ENCODE measurements at regions not wholly inside any gene's neighbourhood (a gene's known extent, or its start where the extent isn't known, plus 50 kb on each side); places are given as distances from the start of the nearest gene placed in this dataset.

DNA sequence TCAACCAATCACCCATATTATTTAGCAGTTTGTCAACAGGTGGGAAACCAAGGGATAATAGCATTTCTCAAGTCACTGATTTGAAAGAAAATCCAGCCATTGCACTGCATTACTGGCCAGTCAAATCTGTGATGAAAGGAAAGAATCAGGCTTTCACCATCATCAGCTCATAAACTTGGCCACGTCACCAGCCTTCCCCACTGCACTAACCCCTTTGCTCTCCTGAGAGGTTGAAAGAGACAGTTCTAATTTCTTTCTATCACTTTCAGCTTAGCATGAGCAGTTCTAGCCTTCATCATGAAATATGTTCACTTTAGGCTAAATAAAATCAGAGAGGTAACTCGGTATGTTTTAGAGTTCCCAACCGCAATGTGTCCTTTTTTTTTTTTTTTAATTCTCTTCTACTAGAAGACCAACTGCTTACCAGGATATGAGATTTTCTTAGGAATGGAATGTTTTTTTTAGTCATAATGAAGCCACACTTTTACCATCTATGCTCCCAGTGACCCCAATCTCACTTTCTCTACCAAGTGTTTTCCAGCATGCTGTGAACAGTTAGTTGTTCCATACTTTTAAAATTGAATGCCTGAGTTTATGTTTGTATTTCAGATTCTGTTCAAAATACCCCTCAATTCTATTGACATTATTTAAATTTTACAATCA, 55.7 kb upstream of the SLC7A11 start:
- no peaks in the 10 kb centered on the region for H3K36me3 ChIP-seq
- intact Hi-C loops (cut with DNase I; ENCODE audit: low total_unique reads), result no loop called here
- WGBS, 2 donors (ENCODE audit: low coverage in 1 of 2), result 65 to 68% methylated on average over 3 of the region's 3 CpGs
- no peaks in the 10 kb centered on the region for H3K27me3 ChIP-seq
- no peaks in the 10 kb centered on the region for H3K4me1 ChIP-seq
- no peaks in the 10 kb centered on the region for H3K9me3 ChIP-seq
- no peak overlapping the region for H3K27ac ChIP-seq
- in situ Hi-C loops (cut with MboI; ENCODE audit: low pct_ligation_motif_present in 1 of 4, low pct_unique_long_range_greater_than_20kb in 1 of 4, low sequenced_read_pairs in 3 of 4), result no loop called here
- H3K4me3 ChIP-seq, result no peak overlapping the region
- TF ChIP-seq, protein P1, sequence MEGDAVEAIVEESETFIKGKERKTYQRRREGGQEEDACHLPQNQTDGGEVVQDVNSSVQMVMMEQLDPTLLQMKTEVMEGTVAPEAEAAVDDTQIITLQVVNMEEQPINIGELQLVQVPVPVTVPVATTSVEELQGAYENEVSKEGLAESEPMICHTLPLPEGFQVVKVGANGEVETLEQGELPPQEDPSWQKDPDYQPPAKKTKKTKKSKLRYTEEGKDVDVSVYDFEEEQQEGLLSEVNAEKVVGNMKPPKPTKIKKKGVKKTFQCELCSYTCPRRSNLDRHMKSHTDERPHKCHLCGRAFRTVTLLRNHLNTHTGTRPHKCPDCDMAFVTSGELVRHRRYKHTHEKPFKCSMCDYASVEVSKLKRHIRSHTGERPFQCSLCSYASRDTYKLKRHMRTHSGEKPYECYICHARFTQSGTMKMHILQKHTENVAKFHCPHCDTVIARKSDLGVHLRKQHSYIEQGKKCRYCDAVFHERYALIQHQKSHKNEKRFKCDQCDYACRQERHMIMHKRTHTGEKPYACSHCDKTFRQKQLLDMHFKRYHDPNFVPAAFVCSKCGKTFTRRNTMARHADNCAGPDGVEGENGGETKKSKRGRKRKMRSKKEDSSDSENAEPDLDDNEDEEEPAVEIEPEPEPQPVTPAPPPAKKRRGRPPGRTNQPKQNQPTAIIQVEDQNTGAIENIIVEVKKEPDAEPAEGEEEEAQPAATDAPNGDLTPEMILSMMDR (IDR thresholded peaks at IDR 0.05), result no peak
- no peak for TF ChIP-seq EP300 (IDR thresholded peaks at IDR 0.05; ENCODE audit: low read depth)
- no peak for TF ChIP-seq POLR2AphosphoS5 (IDR thresholded peaks at IDR 0.05)
- no peak for TF ChIP-seq POLR2A (IDR thresholded peaks at IDR 0.05)
- DNase-seq, result no peak

DNA sequence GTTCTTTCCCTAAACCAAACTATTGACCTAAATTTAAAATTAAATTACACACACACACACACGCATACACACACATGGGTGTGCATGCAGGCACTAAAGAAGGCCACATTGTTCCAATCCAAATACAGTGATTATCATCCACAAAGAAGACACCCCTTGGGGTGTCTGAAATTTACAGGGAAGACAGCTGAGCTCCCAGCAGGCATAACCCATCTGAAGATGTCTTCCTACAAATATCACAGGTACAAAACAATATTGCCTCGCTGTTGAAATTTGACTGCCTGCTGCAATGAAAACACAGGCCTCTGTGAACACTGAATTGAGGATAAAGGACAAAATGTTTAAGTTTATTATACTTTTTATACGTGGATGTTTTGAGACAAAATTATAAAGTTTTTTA, 50.2 kb upstream of the SLC7A11 start:
- WGBS, 2 donors (ENCODE audit: low coverage in 1 of 2), result 81 to 92% methylated on average over 3 of the region's 3 CpGs
- H3K27me3 ChIP-seq, result no peaks in the 10 kb centered on the region
- no peak for TF ChIP-seq POLR2A (IDR thresholded peaks at IDR 0.05)
- no peaks in the 10 kb centered on the region for H3K9me3 ChIP-seq
- no peak overlapping the region for H3K4me3 ChIP-seq
- in situ Hi-C loops (cut with MboI; ENCODE audit: low pct_ligation_motif_present in 1 of 4, low pct_unique_long_range_greater_than_20kb in 1 of 4, low sequenced_read_pairs in 3 of 4) (no loop called here), intact Hi-C loops (cut with DNase I; ENCODE audit: low total_unique reads) (no loop called here)
- H3K4me1 ChIP-seq, result no peaks in the 10 kb centered on the region
- H3K36me3 ChIP-seq, result no peaks in the 10 kb centered on the region
- DNase-seq, result no peak
- H3K27ac ChIP-seq, result no peak overlapping the region
